Activated CD4-positive, alpha-beta T cell treated with anti-CD3 and anti-CD28 coated beads for 36 hours (primary cell): ENCODE measurements at regions not wholly inside any gene's neighbourhood (a gene's known extent, or its start where the extent isn't known, plus 50 kb on each side); places are given as distances from the start of the nearest gene placed in this dataset.

Source experiments
- ATAC-seq: fragments of 200-7000 bp; cut with Tn5 transposase; one replicate; pipeline ENCODE4 v1.10.0; 2021; ENCODE audit warnings: mild to moderate bottlenecking, moderate library complexity
- CTCF ChIA-PET: fragments of 350-600 bp; sonication (Branson Sonifier 250); formaldehyde crosslinking; loops from one replicate; lab custom pipeline; 2021; ENCODE audit warnings: antibody characterized with exemption; lab: Charles Lee
- POLR2A ChIA-PET: fragments of 350-600 bp; sonication (Branson Sonifier 250); formaldehyde crosslinking; loops from one replicate; lab custom pipeline; 2021; ENCODE audit warnings: antibody characterized with exemption, inconsistent platforms; lab: Charles Lee
- DNase-seq: peaks from one replicate; pipeline ENCODE4 v3.0.0-alpha.2; 2020
- H3K27ac Mint-ChIP-seq: one replicate; pipeline ENCODE4 v1.8.0; 2021; ENCODE audit warnings: mixed read lengths
- H3K27me3 Mint-ChIP-seq: one replicate; pipeline ENCODE4 v1.8.0; 2021; ENCODE audit warnings: mixed read lengths
- H3K36me3 Mint-ChIP-seq: one replicate; pipeline ENCODE4 v1.8.0; 2021; ENCODE audit warnings: low read depth, mixed read lengths
- H3K4me1 Mint-ChIP-seq: one replicate; pipeline ENCODE4 v1.8.0; 2021; ENCODE audit warnings: mixed read lengths
- H3K4me3 Mint-ChIP-seq: one replicate; pipeline ENCODE4 v1.8.0; 2021; ENCODE audit warnings: mild to moderate bottlenecking, moderate library complexity, mixed read lengths
- H3K9me3 Mint-ChIP-seq: one replicate; pipeline ENCODE4 v1.8.0; 2021; ENCODE audit warnings: low read depth, mixed read lengths
- intact Hi-C, 2 experiments: fragments of 100-400 bp; cut with DNase I in 1 of 2; cut with micrococcal nuclease in 1 of 2; formaldehyde crosslinking; loops; one replicate each; pipeline versions ENCODE4 v1.14.2 to v1.15.1; 2022 to 2024; cut with DNase I, micrococcal nuclease

DNA sequence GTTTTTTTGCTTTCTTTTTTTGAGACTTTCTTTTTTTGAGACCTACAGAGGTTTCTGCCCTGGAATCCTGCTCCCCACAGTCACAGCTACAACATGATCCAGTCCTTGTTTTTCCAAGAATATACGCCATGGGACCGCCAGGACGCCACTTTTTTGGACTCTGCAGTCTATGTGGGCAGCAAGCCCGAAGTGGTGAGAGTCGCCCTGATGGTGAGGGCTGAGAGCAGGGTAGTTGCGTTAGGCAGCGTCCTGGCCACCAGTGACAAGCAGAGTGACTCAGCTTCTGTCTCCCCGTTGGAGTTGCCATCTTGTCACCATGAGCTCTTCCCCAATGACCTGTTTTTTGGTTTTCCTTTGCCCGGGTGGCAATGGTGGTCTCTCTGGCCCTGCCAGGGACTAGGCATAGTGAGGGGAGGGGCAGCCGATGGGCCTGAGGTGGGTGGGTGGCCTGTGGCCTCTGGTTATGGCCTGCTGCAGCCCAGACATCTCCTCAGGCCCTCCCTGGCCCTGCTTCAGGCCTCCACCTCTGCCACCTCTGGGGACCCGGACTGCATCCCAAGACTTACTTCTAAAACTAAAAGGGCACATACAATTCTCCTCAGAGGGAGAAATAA is 88.0 kb upstream of the MALRD1 start:
- H3K27ac Mint-ChIP-seq = no peak overlapping the region
- intact Hi-C loops = no loop called here

DNA sequence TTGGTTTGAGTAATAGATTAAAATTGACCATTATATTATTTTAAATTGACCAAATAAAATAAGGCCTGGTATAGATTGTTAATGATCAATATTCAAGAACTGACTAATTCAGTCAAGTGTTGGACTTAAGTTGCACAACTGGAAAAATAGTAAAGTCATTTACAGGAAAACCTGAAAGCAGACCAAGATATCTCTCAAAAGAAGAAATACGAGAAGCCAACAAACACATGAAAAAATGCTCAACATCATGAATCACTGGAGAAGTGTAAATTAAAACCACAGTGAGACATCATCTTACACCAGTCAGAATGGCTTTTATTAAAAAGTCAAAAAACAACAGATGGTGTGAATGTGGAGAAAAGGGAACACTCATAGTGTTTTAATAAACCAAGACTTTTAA is 80.4 kb upstream of the MALRD1 start:
- no peak for ATAC-seq
- Mint-ChIP-seq H3K27me3 (no peaks in the 10 kb centered on the region), H3K27ac (no peak overlapping the region), H3K36me3 (no peaks in the 10 kb centered on the region), H3K4me3 (no peak overlapping the region), H3K4me1 (no peaks in the 10 kb centered on the region), H3K9me3 (peaks cover 14% of the 10 kb centered on the region)
- intact Hi-C loops = no loop called here
- POLR2A ChIA-PET = no interaction called here
- CTCF ChIA-PET = no interaction called here
- no peak for DNase-seq

More for the DNA sequence above, 88.0 kb upstream of the MALRD1 start:
- no peak overlapping the region for H3K4me3 Mint-ChIP-seq
- no peaks in the 10 kb centered on the region for H3K4me1 Mint-ChIP-seq
- ChIA-PET CTCF (no interaction called here), POLR2A (no interaction called here)
- H3K27me3 Mint-ChIP-seq = no peaks in the 10 kb centered on the region
- DNase-seq (no peak), ATAC-seq (no peak)
- no peaks in the 10 kb centered on the region for H3K9me3 Mint-ChIP-seq
- H3K36me3 Mint-ChIP-seq = no peaks in the 10 kb centered on the region

DNA sequence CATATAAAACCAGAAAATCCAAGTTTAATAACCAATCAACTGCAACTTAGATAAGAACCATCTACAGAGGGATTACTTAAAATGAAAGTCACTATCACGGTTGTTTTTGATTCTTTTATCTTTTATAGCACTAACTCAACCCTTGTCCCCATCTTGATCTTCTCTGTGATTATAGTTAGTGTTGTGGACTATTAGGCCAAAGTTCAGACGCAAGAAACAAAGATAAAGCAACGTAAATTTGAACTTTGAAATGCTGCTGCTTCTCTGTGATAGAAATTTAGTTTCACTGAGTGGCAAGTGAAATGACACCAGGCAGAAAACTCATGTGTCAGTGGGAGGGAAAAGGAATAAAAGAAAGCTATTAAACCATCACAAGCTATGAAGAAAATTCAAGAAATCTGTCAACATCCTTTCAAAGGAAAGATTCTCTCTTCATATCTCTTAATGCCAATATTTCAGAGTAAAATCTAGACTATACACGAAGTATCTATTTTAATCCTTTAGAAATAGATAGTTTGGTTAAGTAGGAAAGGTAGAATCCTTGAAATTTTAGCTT is 71.8 kb upstream of the MALRD1 start:
- Mint-ChIP-seq H3K36me3 (no peaks in the 10 kb centered on the region), H3K27me3 (no peaks in the 10 kb centered on the region), H3K9me3 (peaks cover 4% of the 10 kb centered on the region), H3K4me1 (no peaks in the 10 kb centered on the region), H3K4me3 (no peak overlapping the region), H3K27ac (no peak overlapping the region)
- ChIA-PET CTCF (interaction anchor here (1.0 kb wide), 1 partner anchor 10 kb away, joined by 3 read pairs; no protein-coding TSS in a partner anchor), POLR2A (no interaction called here)
- no peak for DNase-seq
- intact Hi-C loops = no loop called here
- no peak for ATAC-seq

DNA sequence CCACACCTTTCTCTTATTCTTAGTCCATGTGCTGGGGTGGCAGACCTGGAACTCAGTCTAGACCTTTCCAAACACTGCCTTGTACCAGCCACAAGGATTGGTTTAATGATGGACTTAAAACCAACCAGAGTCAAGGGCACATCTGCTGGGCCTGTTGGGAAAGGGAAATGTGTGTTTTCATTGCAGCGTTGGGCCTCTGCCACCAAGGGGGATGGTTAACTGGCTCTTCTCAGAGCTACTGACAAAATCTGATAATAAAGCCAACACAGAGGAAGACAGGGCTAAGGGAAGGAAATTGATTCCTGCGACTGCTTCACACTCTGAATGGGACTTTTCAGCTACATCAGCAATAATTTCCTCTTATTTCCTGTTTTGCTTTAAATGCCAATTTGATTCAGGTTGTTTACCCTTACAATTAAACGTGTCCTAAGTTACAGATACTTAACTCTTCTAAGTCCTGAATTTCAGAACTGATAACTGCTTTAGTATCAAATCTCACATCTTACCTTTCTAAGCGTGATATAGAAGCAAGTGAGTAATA is 68.4 kb upstream of the MALRD1 start:
- H3K27ac Mint-ChIP-seq = no peak overlapping the region
- intact Hi-C loops = no loop called here
- no peak for ATAC-seq
- no peaks in the 10 kb centered on the region for H3K4me1 Mint-ChIP-seq
- H3K4me3 Mint-ChIP-seq = no peak overlapping the region
- POLR2A ChIA-PET = no interaction called here
- CTCF ChIA-PET = no interaction called here
- DNase-seq = no peak
- peaks cover 3% of the 10 kb centered on the region for H3K9me3 Mint-ChIP-seq
- H3K27me3 Mint-ChIP-seq = no peaks in the 10 kb centered on the region
- no peaks in the 10 kb centered on the region for H3K36me3 Mint-ChIP-seq

DNA sequence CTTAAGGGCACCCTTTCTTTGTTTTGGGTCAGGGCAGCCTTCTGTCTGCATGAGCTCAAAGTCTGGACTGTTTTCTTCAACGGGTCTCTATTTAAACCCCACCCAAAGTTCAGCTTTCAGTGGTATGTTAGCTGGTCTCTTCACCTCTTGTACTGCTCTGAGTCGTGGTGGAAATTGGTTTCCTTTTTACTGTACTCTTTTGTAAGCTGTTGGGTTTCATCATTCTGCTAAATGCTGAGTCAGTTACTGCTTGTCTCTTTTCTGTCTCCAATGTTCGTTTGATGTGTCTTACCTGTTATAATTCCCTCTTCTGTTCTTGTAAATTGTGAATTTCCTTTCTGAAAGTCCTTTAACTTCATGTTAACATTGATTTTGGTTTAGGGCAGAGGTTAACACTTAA is 64.1 kb upstream of the MALRD1 start:
- Mint-ChIP-seq H3K4me1 (no peaks in the 10 kb centered on the region), H3K4me3 (no peak overlapping the region), H3K27me3 (no peaks in the 10 kb centered on the region), H3K27ac (no peak overlapping the region), H3K36me3 (no peaks in the 10 kb centered on the region), H3K9me3 (peaks cover 12% of the 10 kb centered on the region)
- ATAC-seq (no peak), DNase-seq (no peak)
- intact Hi-C loops = no loop called here
- ChIA-PET CTCF (no interaction called here), POLR2A (no interaction called here)

DNA sequence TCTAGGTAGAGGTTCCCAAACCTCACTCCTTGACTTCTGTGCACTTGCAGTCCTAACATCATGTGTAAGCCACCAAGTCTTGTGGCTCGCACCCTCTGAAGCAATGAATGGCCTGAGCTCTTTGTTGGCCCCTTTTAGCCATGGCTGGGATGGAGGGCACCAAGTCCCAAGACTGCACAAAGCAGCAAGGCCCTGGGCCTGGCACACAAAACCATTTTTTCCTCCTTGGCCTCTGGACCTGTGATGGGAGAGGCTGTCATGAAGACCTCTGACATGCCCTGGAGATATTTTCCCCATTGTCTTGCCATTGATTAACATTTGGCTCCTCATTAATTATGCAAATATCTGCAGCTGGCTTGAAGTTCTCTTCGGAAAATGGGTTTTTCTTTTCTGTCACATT is 60.3 kb upstream of the MALRD1 start:
- Mint-ChIP-seq H3K9me3 (peaks cover 17% of the 10 kb centered on the region), H3K27ac (no peak overlapping the region), H3K4me1 (no peaks in the 10 kb centered on the region), H3K36me3 (no peaks in the 10 kb centered on the region), H3K4me3 (no peak overlapping the region), H3K27me3 (no peaks in the 10 kb centered on the region)
- DNase-seq (no peak), ATAC-seq (no peak)
- CTCF ChIA-PET = interaction anchor here (0.7 kb wide), 1 partner anchor 780 kb away, joined by 3 read pairs; no protein-coding TSS in a partner anchor
- intact Hi-C loops = no loop called here
- POLR2A ChIA-PET = no interaction called here
